SU-DHL-6 (cell line): ENCODE measurements at regions not wholly inside any gene's neighbourhood (a gene's known extent, or its start where the extent isn't known, plus 50 kb on each side); places are given as distances from the start of the nearest gene placed in this dataset.

Source experiments
- EZH2phosphoT487 ChIP-seq: fragments of 200-600 bp; sonication (generic), shearing (Covaris generic); conservative IDR thresholded peaks from 2 replicates; pipeline ENCODE4 v1.6.1; 2018; ENCODE audit warnings: mild to moderate bottlenecking, antibody characterized with exemption, low read length, moderate library complexity, mixed read lengths
- TF ChIP-seq, protein P1 (sequence below): fragments of 200-600 bp; sonication (generic); IDR thresholded peaks from one replicate; pipeline ENCODE4 v1.5.1; 2017; ENCODE audit warnings: antibody characterized with exemption, mild to moderate bottlenecking, low read length, moderate library complexity; ENCODE audit not compliant: insufficient read depth, poor library complexity, severe bottlenecking

DNA sequence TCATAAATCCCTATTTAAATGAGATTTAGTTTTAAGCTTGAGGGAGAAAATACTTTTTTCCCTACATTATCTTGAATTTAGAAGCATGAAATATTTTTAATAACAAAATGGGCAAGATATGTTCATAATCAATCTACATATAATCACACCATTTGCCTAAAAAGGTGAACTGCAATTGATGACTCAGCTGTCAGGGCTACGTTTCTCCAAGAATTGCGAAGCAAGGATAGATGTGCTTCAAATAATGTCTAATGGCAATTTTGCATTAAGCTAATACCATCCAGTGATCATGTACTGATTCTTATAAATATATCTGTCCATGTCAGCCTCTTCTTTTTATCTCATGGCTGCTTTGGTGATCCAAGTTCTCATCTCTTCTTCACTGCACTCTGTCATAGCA lies 404.4 kb downstream of the MAN2A1 start:
- TF ChIP-seq, protein P1, sequence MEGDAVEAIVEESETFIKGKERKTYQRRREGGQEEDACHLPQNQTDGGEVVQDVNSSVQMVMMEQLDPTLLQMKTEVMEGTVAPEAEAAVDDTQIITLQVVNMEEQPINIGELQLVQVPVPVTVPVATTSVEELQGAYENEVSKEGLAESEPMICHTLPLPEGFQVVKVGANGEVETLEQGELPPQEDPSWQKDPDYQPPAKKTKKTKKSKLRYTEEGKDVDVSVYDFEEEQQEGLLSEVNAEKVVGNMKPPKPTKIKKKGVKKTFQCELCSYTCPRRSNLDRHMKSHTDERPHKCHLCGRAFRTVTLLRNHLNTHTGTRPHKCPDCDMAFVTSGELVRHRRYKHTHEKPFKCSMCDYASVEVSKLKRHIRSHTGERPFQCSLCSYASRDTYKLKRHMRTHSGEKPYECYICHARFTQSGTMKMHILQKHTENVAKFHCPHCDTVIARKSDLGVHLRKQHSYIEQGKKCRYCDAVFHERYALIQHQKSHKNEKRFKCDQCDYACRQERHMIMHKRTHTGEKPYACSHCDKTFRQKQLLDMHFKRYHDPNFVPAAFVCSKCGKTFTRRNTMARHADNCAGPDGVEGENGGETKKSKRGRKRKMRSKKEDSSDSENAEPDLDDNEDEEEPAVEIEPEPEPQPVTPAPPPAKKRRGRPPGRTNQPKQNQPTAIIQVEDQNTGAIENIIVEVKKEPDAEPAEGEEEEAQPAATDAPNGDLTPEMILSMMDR = no peak
- no peak for TF ChIP-seq EZH2phosphoT487
